ENCODE measurements at regions not wholly inside any gene's neighbourhood (a gene's known extent, or its start where the extent isn't known, plus 50 kb on each side); places are given as distances from the start of the nearest gene placed in this dataset.

DNA sequence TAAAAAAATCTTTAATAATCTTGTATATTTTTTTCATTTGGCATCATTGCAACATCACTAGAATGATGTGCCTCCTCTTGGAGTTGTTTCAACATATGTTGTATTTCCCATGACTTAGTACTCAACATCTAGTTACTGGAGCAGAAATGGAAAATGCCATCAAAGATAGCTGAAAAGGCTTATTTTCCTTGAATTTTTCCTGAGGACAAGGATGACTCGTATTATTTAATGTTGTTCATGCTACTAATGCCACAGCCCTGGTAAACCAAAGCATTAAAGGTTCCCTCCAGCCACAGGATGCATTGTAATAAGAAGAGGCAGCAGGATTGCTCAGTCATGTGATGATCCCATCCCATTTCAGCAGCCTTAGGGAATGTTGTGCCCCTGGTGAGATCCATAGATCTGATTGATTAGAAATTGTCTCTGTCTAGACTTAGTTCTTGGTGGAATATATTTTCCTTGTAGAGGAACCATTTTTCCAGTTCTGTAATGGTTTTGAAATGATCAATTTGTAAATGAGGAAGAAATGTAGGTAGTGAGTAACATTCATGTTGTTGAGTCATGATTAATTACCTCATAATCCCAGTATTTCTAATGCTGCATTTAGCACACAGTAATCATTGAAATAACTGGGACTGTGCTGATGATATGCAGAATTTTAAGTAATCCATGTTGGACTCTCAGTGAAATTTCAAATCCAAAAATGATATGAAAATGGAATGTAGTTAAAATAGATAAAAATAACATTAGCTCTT, 91.3 kb upstream of the SMIM30 start:
- no peak for DNase-seq (ENCODE audit: low spot score)
- no peak overlapping the region for H2BK12ac ChIP-seq (ENCODE audit: low read length)
- no peak overlapping the region for H2BK5ac ChIP-seq (ENCODE audit: low read length)
- no peak overlapping the region for H2AFZ ChIP-seq (ENCODE audit: low read length)
- no peak overlapping the region for H3K4ac ChIP-seq (ENCODE audit: low read length)
- no peak overlapping the region for H4K91ac ChIP-seq (ENCODE audit: low read depth, low read length, poor library complexity)
- no peaks in the 10 kb centered on the region for H3K4me1 ChIP-seq (ENCODE audit: control insufficient read depth in 2 of 2, insufficient read depth in 1 of 2, low read depth in 1 of 2, low read length in 2 of 2)
- H3K23ac ChIP-seq (ENCODE audit: low read depth, low read length, poor library complexity), result no peak overlapping the region
- no peak overlapping the region for H3K4me3 ChIP-seq (ENCODE audit: low read length in 2 of 2)
- H3K14ac ChIP-seq (ENCODE audit: low read length), result no peak overlapping the region
- no peaks in the 10 kb centered on the region for H3K36me3 ChIP-seq (replicated peaks in 1 of 2; ENCODE audit: control insufficient read depth in 2 of 2, insufficient read depth in 2 of 2, low read length in 2 of 2)
- H2BK15ac ChIP-seq (ENCODE audit: low read length), result no peak overlapping the region
- H2AK5ac ChIP-seq (ENCODE audit: low read depth, low read length), result no peak overlapping the region
- H3K9ac ChIP-seq (ENCODE audit: low read depth, low read length, poor library complexity), result no peak overlapping the region
- H2BK120ac ChIP-seq (ENCODE audit: low read depth, low read length), result no peak overlapping the region
- no peak overlapping the region for H3K18ac ChIP-seq (ENCODE audit: low read length)
- no peak overlapping the region for H4K8ac ChIP-seq (ENCODE audit: low read depth, low read length)
- no peaks in the 10 kb centered on the region for H3K27me3 ChIP-seq (ENCODE audit: control insufficient read depth in 3 of 3, insufficient read depth in 3 of 3, low read depth in 1 of 3, low read length in 3 of 3)
- H3K79me1 ChIP-seq (ENCODE audit: low read depth, low read length), result no peaks in the 10 kb centered on the region
- no peak overlapping the region for H3K4me2 ChIP-seq (ENCODE audit: insufficient read depth, low read length, poor library complexity, severe bottlenecking)
- no CpG with 5 or more reads among the region's 1 CpG for WGBS, 2 donors (ENCODE audit: extremely low coverage in 2 of 2, insufficient read length in 2 of 2, insufficient replicate concordance in 1 of 2)
- H3K27ac ChIP-seq (replicated peaks; ENCODE audit: low read length), result no peak overlapping the region
- H3K9me3 ChIP-seq (replicated peaks in 1 of 2; ENCODE audit: control insufficient read depth in 2 of 2, insufficient read depth in 1 of 2, low read depth in 1 of 2, low read length in 2 of 2), result no peaks in the 10 kb centered on the region

GRCh38 chr7:113207931-113208330, 89.6 kb upstream of the SMIM30 start:
- H2BK120ac ChIP-seq (ENCODE audit: low read depth, low read length), result no peak overlapping the region
- no peak overlapping the region for H3K9ac ChIP-seq (ENCODE audit: low read depth, low read length, poor library complexity)
- H3K14ac ChIP-seq (ENCODE audit: low read length), result no peak overlapping the region
- no peak overlapping the region for H2AFZ ChIP-seq (ENCODE audit: low read length)
- no peaks in the 10 kb centered on the region for H3K27me3 ChIP-seq (ENCODE audit: control insufficient read depth in 3 of 3, insufficient read depth in 3 of 3, low read depth in 1 of 3, low read length in 3 of 3)
- no CpG with 5 or more reads among the region's 2 CpGs for WGBS, 2 donors (ENCODE audit: extremely low coverage in 2 of 2, insufficient read length in 2 of 2, insufficient replicate concordance in 1 of 2)
- H3K9me3 ChIP-seq (replicated peaks in 1 of 2; ENCODE audit: control insufficient read depth in 2 of 2, insufficient read depth in 1 of 2, low read depth in 1 of 2, low read length in 2 of 2), result no peaks in the 10 kb centered on the region
- no peak overlapping the region for H2BK12ac ChIP-seq (ENCODE audit: low read length)
- no peak overlapping the region for H3K27ac ChIP-seq (replicated peaks; ENCODE audit: low read length)
- H2AK5ac ChIP-seq (ENCODE audit: low read depth, low read length), result no peak overlapping the region
- H2BK5ac ChIP-seq (ENCODE audit: low read length), result no peak overlapping the region
- no peaks in the 10 kb centered on the region for H3K4me1 ChIP-seq (ENCODE audit: control insufficient read depth in 2 of 2, insufficient read depth in 1 of 2, low read depth in 1 of 2, low read length in 2 of 2)
- H3K4me3 ChIP-seq (ENCODE audit: low read length in 2 of 2), result no peak overlapping the region
- no peaks in the 10 kb centered on the region for H3K79me1 ChIP-seq (ENCODE audit: low read depth, low read length)
- no peak for DNase-seq (ENCODE audit: low spot score)
- H3K4ac ChIP-seq (ENCODE audit: low read length), result no peak overlapping the region
- no peak overlapping the region for H4K91ac ChIP-seq (ENCODE audit: low read depth, low read length, poor library complexity)
- H4K8ac ChIP-seq (ENCODE audit: low read depth, low read length), result no peak overlapping the region
- H3K18ac ChIP-seq (ENCODE audit: low read length), result no peak overlapping the region
- no peaks in the 10 kb centered on the region for H3K36me3 ChIP-seq (replicated peaks in 1 of 2; ENCODE audit: control insufficient read depth in 2 of 2, insufficient read depth in 2 of 2, low read length in 2 of 2)
- no peak overlapping the region for H3K23ac ChIP-seq (ENCODE audit: low read depth, low read length, poor library complexity)
- no peak overlapping the region for H3K4me2 ChIP-seq (ENCODE audit: insufficient read depth, low read length, poor library complexity, severe bottlenecking)
- no peak overlapping the region for H2BK15ac ChIP-seq (ENCODE audit: low read length)

GRCh38 chr7:113207441-113207840, 89.1 kb upstream of the SMIM30 start:
- Histone ChIP-seq H3K79me1 (ENCODE audit: low read depth, low read length) (no peaks in the 10 kb centered on the region), H2BK5ac (ENCODE audit: low read length) (no peak overlapping the region), H3K18ac (ENCODE audit: low read length) (no peak overlapping the region), H3K4ac (ENCODE audit: low read length) (no peak overlapping the region), H2BK12ac (ENCODE audit: low read length) (no peak overlapping the region), H3K14ac (ENCODE audit: low read length) (no peak overlapping the region), H3K36me3 (replicated peaks in 1 of 2; ENCODE audit: control insufficient read depth in 2 of 2, insufficient read depth in 2 of 2, low read length in 2 of 2) (no peaks in the 10 kb centered on the region), H2AFZ (ENCODE audit: low read length) (no peak overlapping the region), H2BK15ac (ENCODE audit: low read length) (no peak overlapping the region), H4K8ac (ENCODE audit: low read depth, low read length) (no peak overlapping the region), H3K27me3 (ENCODE audit: control insufficient read depth in 3 of 3, insufficient read depth in 3 of 3, low read depth in 1 of 3, low read length in 3 of 3) (no peaks in the 10 kb centered on the region), H3K4me1 (ENCODE audit: control insufficient read depth in 2 of 2, insufficient read depth in 1 of 2, low read depth in 1 of 2, low read length in 2 of 2) (no peaks in the 10 kb centered on the region), H3K4me2 (ENCODE audit: insufficient read depth, low read length, poor library complexity, severe bottlenecking) (no peak overlapping the region), H2AK5ac (ENCODE audit: low read depth, low read length) (no peak overlapping the region), H3K9ac (ENCODE audit: low read depth, low read length, poor library complexity) (no peak overlapping the region), H3K4me3 (ENCODE audit: low read length in 2 of 2) (no peak overlapping the region), H4K91ac (ENCODE audit: low read depth, low read length, poor library complexity) (no peak overlapping the region), H2BK120ac (ENCODE audit: low read depth, low read length) (no peak overlapping the region), H3K9me3 (replicated peaks in 1 of 2; ENCODE audit: control insufficient read depth in 2 of 2, insufficient read depth in 1 of 2, low read depth in 1 of 2, low read length in 2 of 2) (no peaks in the 10 kb centered on the region), H3K23ac (ENCODE audit: low read depth, low read length, poor library complexity) (no peak overlapping the region), H3K27ac (replicated peaks; ENCODE audit: low read length) (no peak overlapping the region)
- no peak for DNase-seq (ENCODE audit: low spot score)
- WGBS, 2 donors (ENCODE audit: extremely low coverage in 2 of 2, insufficient read length in 2 of 2, insufficient replicate concordance in 1 of 2), result no CpG with 5 or more reads among the region's 3 CpGs

DNA sequence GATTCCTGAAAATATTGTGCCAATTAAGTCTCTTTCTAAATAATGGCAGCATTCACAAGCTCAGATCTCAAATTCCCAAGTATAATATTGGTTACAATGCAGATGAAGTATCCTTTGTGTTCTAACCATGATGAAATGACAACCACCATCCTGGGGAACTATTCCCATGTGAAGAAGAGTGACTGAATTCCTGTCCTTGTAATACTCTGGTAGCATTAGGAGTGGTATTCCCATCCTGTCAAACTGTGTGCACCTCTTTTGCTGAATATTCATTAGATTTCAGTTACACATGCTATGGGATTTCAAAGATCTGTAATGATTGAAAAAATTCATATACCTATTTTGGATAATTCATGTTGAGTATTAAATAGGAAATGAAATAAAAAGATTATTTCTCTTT, 86.1 kb upstream of the SMIM30 start:
- Histone ChIP-seq H4K91ac (ENCODE audit: low read depth, low read length, poor library complexity) (no peak overlapping the region), H3K79me1 (ENCODE audit: low read depth, low read length) (no peaks in the 10 kb centered on the region), H2BK15ac (ENCODE audit: low read length) (no peak overlapping the region), H3K9me3 (replicated peaks in 1 of 2; ENCODE audit: control insufficient read depth in 2 of 2, insufficient read depth in 1 of 2, low read depth in 1 of 2, low read length in 2 of 2) (no peaks in the 10 kb centered on the region), H2BK5ac (ENCODE audit: low read length) (no peak overlapping the region), H3K9ac (ENCODE audit: low read depth, low read length, poor library complexity) (no peak overlapping the region), H2AK5ac (ENCODE audit: low read depth, low read length) (no peak overlapping the region), H4K8ac (ENCODE audit: low read depth, low read length) (no peak overlapping the region), H3K4me3 (ENCODE audit: low read length in 2 of 2) (no peak overlapping the region), H3K36me3 (replicated peaks in 1 of 2; ENCODE audit: control insufficient read depth in 2 of 2, insufficient read depth in 2 of 2, low read length in 2 of 2) (no peaks in the 10 kb centered on the region), H3K27ac (replicated peaks; ENCODE audit: low read length) (no peak overlapping the region), H2BK120ac (ENCODE audit: low read depth, low read length) (no peak overlapping the region), H3K14ac (ENCODE audit: low read length) (no peak overlapping the region), H2BK12ac (ENCODE audit: low read length) (no peak overlapping the region), H3K4me1 (ENCODE audit: control insufficient read depth in 2 of 2, insufficient read depth in 1 of 2, low read depth in 1 of 2, low read length in 2 of 2) (no peaks in the 10 kb centered on the region), H3K4ac (ENCODE audit: low read length) (no peak overlapping the region), H2AFZ (ENCODE audit: low read length) (no peak overlapping the region), H3K27me3 (ENCODE audit: control insufficient read depth in 3 of 3, insufficient read depth in 3 of 3, low read depth in 1 of 3, low read length in 3 of 3) (no peaks in the 10 kb centered on the region), H3K23ac (ENCODE audit: low read depth, low read length, poor library complexity) (no peak overlapping the region), H3K4me2 (ENCODE audit: insufficient read depth, low read length, poor library complexity, severe bottlenecking) (no peak overlapping the region), H3K18ac (ENCODE audit: low read length) (no peak overlapping the region)
- no peak for DNase-seq (ENCODE audit: low spot score)
